ENCODE measurements at regions not wholly inside any gene's neighbourhood (a gene's known extent, or its start where the extent isn't known, plus 50 kb on each side); places are given as distances from the start of the nearest gene placed in this dataset.
"Not testable (repeated sequence)": the region's sequence is repeated elsewhere in the genome, so short reads cannot be mapped to it uniquely, and the experiment has no call there.

DNA sequence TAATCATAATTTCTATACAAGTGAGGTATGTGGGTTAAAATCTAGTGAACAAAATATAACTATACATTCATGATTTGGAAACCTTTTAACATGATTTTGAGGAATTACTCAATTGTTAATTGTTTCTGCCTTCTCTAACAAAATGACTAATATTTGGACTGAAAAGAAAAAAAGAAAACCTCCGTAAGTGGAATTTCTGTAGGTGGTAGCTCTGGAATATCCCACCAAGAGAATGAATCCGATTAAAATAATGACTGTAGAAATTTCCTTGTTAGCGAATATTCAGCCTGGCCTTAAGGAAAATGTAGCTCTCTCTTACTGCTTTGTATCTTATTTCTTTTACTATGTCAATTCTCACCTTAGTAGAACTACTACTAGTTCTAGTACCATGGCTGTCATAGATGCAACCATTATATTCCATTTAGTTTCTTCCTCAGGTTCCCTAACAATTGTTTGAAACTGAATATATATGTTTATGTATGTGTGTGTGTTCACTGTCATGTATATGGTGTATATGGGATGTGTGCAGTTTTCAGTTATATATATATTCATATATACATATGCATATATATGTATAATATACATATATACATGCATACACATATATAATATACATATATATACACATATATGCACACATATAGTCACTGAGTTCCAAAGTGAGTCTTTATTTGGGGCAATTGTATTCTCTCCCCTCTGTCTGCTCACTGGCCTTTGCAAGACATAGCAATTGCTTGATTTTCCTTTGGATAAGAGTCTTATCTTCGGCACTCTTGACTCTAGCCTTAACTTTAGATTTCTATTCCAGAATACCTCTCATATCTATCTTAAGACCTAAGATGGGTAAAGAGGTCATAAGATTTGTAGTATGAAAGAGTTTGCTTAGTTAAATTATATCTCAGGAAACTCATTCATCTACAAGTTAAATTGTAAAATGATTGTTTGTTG is 1523.7 kb upstream of the TPTE start:
- not testable (repeated sequence) for H3K27ac Mint-ChIP-seq, DNase-seq, H3K4me1 Mint-ChIP-seq, H3K4me3 Mint-ChIP-seq, ATAC-seq
- H3K9me3 Mint-ChIP-seq, result peaks cover 24% of the 10 kb centered on the region in 2 donors
- peaks cover 26% of the 10 kb centered on the region for H3K27me3 Mint-ChIP-seq

- H3K27ac Mint-ChIP-seq, H3K4me3 Mint-ChIP-seq, ATAC-seq, H3K4me1 Mint-ChIP-seq, DNase-seq: not testable (repeated sequence)
- Mint-ChIP-seq H3K27me3 (peaks cover 19% of the 10 kb centered on the region), H3K9me3 (peaks cover 16 to 17% of the 10 kb centered on the region in 2 donors)
Measured at GRCh38 chr21:8998480-8998879, 1522.9 kb upstream of the TPTE start.

DNA sequence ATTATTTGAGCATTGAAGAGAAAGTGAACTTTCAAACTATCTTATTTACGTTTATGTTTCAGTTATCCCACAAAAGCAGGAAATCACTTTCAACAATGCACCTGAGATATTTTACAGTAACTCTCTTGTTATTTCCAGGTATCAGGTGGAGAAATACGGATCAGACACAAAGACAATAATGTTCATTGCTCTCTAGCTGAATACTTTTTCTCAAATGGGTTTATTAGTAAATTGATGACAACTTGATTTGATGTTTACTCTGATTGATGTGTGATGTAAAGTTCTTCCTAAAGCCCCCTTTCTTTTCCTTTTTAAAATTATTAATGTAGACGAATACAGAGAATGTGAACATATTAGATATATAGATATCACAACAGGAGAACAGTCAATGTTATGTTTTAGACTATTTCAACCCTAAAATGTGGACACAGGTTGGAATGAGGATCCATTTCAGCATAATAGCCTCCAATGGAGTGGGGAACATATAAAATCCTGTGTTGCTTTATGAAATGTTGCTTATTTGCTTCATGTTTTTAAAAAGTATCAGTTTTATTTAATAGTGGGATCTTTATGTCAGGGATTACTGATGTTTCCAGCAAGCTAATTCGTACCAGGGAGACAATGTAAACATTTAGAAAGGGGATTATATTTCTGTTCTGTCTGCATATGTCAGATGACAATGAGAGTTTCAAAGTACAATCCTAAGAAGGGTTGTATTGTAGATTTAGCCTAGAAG is 1522.3 kb upstream of the TPTE start:
- no peak overlapping the region for H3K4me3 Mint-ChIP-seq
- peaks cover 15% of the 10 kb centered on the region for H3K27me3 Mint-ChIP-seq
- no peak overlapping the region for H3K27ac Mint-ChIP-seq
- peaks cover 12% of the 10 kb centered on the region in 2 donors for H3K9me3 Mint-ChIP-seq
- DNase-seq (no peak), ATAC-seq (no peak)
- no peaks in the 10 kb centered on the region for H3K4me1 Mint-ChIP-seq

GRCh38 chr21:9000132-9000531 is 1521.3 kb upstream of the TPTE start:
- H3K4me1 Mint-ChIP-seq, H3K27ac Mint-ChIP-seq, DNase-seq, ATAC-seq, H3K4me3 Mint-ChIP-seq: not testable (repeated sequence)
- Mint-ChIP-seq H3K27me3 (peaks cover 21% of the 10 kb centered on the region), H3K9me3 (peaks cover 9 to 12% of the 10 kb centered on the region in 2 donors)

DNA sequence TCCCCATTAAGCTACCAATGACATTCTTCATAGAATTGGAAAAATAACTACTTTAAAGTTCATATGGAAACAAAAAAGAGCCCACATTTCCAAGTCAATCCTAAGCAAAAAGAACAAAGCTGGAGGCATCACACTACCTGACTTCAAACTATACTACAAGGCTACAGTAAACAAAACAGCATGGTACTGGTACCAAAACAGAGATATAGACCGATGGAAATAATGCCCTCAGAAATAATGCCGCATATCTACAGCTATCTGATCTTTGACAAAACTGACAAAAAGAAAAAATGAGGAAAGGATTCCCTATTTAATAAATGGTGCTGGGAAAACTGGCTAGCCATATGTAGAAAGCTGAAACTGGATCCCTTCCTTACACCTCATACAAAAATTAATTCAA is 1520.7 kb upstream of the TPTE start:
- Mint-ChIP-seq H3K27me3 (peaks cover 21% of the 10 kb centered on the region), H3K9me3 (peaks cover 9 to 12% of the 10 kb centered on the region in 2 donors)
- not testable (repeated sequence) for DNase-seq, H3K4me3 Mint-ChIP-seq, H3K27ac Mint-ChIP-seq, H3K4me1 Mint-ChIP-seq, ATAC-seq

DNA sequence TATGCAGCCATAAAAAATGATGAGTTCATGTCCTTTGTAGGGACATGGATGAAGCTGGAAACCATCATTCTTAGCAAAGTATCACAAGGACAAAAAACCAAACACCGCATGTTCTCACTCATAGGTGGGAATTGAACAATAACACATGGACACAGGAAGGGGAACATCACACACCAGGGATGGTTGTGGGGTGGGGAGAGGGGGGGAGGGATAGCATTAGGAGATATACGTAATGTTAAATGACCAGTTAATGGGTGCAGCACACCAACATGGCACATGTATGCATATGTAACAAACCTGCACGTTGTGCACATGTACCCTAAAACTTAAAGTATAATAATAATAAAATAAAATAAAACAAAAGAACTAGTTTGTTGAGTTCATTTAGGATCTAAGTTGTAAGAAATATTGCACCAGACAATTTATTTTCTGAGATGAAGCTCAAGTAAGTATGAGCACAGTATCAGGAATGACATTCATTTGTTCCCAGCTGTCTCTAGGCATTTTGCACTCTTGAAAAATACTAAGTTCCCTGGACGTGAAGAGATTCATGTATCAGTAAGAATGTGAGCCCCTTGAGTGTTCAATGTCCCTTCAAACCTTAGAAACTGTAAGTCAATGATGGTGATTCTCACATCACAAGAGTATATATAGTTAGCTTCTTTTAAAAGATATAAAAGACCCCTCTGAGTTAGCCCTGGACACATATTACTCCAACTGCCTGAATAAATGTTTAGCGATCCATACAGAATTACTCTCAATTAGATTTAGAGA is 1519.3 kb upstream of the TPTE start:
- not testable (repeated sequence) for H3K4me1 Mint-ChIP-seq, H3K27ac Mint-ChIP-seq, ATAC-seq, DNase-seq, H3K4me3 Mint-ChIP-seq
- H3K27me3 Mint-ChIP-seq, result peaks cover 28% of the 10 kb centered on the region
- H3K9me3 Mint-ChIP-seq, result peaks cover 9 to 12% of the 10 kb centered on the region in 2 donors

DNA sequence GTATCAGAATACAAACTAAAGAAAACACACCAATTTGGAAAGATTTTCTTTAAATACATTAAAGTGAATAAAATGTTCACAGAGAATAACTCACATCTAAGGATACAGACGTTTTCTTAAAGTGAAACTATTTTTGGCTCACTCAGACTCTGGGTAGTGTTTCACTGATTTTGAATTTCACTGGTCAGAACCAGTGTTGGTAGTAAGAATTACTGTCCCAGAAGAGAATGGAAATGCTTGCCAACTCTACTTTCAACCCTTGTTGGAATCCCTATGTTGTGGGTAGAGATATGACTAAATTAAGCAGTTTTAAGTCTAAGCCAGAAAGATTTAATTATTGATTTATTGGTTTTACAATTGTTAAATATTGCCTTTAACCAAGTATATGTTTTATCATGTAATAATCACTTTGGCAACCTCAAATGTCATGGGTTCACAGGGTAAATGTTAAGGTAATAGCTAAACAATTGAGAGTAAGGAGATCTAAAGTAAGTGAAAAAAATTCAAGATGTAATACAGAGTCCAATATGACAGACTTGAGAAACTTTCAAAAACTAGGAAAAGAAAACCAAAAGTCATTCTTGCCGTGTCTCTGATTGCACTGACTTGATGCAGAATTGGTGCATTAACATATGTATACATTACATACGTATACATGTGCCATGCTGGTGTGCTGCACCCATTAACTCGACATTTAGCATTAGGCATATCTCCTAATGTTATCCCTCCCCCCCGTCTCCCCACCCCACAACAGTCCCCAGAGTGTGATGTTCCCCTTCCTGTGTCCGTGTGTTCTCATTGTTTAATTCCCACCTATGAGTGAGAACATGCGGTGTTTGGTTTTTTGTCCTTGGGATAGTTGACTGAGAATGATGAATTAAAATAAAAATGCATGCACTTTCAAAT is 1517.2 kb upstream of the TPTE start:
- ATAC-seq, DNase-seq, H3K27ac Mint-ChIP-seq, H3K4me3 Mint-ChIP-seq, H3K4me1 Mint-ChIP-seq: not testable (repeated sequence)
- Mint-ChIP-seq H3K27me3 (peaks cover 45% of the 10 kb centered on the region), H3K9me3 (peaks cover 9 to 12% of the 10 kb centered on the region in 2 donors)

DNA sequence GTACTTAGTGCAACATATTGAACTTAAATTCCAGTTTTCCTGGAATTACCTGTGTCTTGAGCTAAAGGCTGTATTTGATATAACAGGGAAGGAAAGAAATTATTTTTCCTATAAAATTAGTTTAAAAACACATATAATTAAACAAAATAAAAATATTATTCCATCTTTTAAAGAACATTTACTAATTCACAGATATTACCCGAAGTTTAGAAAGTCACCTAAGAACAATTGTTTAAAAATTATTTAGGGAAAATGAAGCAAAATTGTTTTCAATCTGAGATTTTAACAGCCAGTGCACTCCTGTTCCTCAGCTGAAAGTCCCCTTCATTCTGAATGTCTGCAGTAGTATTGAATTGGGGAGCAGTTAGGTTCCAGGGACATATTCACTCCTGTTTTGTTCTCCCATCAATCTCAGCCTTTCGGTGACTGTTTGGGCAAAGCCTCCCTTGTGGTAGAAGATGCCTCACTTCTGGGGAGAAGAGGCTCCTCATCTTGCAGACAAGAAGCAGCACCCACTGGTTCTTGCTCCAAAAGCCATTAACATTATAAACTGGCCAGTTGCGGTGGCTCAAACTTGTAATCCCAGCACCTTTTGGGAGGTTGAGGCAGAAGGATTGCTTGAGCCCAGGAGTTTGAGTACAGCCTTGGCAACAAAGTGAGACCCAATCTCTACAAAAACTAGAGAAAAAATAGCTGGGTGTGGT is 1516.4 kb upstream of the TPTE start:
- DNase-seq, H3K4me3 Mint-ChIP-seq, H3K27ac Mint-ChIP-seq, ATAC-seq, H3K4me1 Mint-ChIP-seq: not testable (repeated sequence)
- Mint-ChIP-seq H3K9me3 (peaks cover 8 to 11% of the 10 kb centered on the region in 2 donors), H3K27me3 (peaks cover 48% of the 10 kb centered on the region)

DNA sequence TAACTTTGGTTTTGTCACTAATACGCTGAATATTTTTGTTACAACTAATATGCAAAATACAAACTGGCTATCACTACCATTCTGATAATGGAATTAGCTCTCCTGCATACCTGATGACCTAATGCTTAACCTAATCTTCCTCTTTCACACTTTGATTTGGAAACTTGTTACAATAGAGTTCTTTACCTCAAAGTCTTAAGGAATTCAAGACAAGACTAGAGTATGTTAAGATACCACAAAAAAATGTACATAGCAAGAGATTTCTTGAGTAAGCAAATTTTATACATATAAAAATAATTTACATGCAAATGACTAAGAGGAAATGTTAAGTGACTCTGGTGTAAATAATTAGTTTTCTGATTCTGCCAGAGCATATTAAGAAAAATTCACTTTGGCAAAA is 1515.7 kb upstream of the TPTE start:
- peaks cover 45% of the 10 kb centered on the region for H3K27me3 Mint-ChIP-seq
- H3K4me3 Mint-ChIP-seq, ATAC-seq, DNase-seq, H3K9me3 Mint-ChIP-seq, H3K27ac Mint-ChIP-seq, H3K4me1 Mint-ChIP-seq: not testable (repeated sequence)

- H3K4me1 Mint-ChIP-seq, H3K4me3 Mint-ChIP-seq, H3K9me3 Mint-ChIP-seq, DNase-seq, H3K27ac Mint-ChIP-seq, ATAC-seq: not testable (repeated sequence)
- H3K27me3 Mint-ChIP-seq, result peaks cover 48% of the 10 kb centered on the region
Measured at GRCh38 chr21:9006111-9006510, 1515.3 kb upstream of the TPTE start.

GRCh38 chr21:9006553-9007323 is 1514.6 kb upstream of the TPTE start:
- peaks cover 54% of the 10 kb centered on the region for H3K27me3 Mint-ChIP-seq
- not testable (repeated sequence) for H3K27ac Mint-ChIP-seq, H3K4me1 Mint-ChIP-seq, H3K9me3 Mint-ChIP-seq, H3K4me3 Mint-ChIP-seq, ATAC-seq, DNase-seq

- Mint-ChIP-seq H3K27me3 (peaks cover 73% of the 10 kb centered on the region), H3K27ac (no peak overlapping the region), H3K4me1 (no peaks in the 10 kb centered on the region), H3K4me3 (no peak overlapping the region), H3K9me3 (no peaks in the 10 kb centered on the region)
- ATAC-seq (no peak), DNase-seq (no peak)
Measured at GRCh38 chr21:9008636-9009035, 1512.7 kb upstream of the TPTE start.

- H3K27me3 Mint-ChIP-seq, result peaks cover 69% of the 10 kb centered on the region
- H3K4me1 Mint-ChIP-seq, H3K9me3 Mint-ChIP-seq, DNase-seq, H3K4me3 Mint-ChIP-seq, ATAC-seq, H3K27ac Mint-ChIP-seq: not testable (repeated sequence)
Measured at GRCh38 chr21:9009267-9010016, 1511.9 kb upstream of the TPTE start.

Data from stimulated activated naive CD8-positive, alpha-beta T cell treated with anti-CD3 and anti-CD28 coated beads, Interleukin-15, amount 100 ng/mL, for 72 hours (primary cell).